Pancreas (tissue), 10 donors: ENCODE measurements at regions not wholly inside any gene's neighbourhood (a gene's known extent, or its start where the extent isn't known, plus 50 kb on each side); places are given as distances from the start of the nearest gene placed in this dataset.

Experiments
- ATAC-seq, 4 donors: fragments of 200-7000 bp; cut with Tn5 transposase; one replicate each; pipeline versions ENCODE4 v1.8.0 to v1.9.1; 2020; ENCODE audit warnings: mild to moderate bottlenecking in 4 of 4, moderate library complexity in 4 of 4
- DNase-seq, 6 donors: peaks; one replicate each; pipeline ENCODE4 v3.0.0-alpha.2; 2020
- FAIRE-seq: peaks from 2 replicates; lab custom pipeline; 2012; peaks lifted over from hg19 to GRCh38; lab: Jason Lieb, UNC
- H3K27ac ChIP-seq, 4 donors: fragments of 200-600 bp; sonication (generic); 1 replicate in 3 of 4; 2 replicates in 1 of 4; pipeline versions ENCODE4 v1.5.0 to v1.8.0; 2020
- H3K27me3 ChIP-seq, 4 donors: fragments of 200-600 bp; one replicate each; pipeline ENCODE4 v1.8.0; 2021
- H3K36me3 ChIP-seq, 3 donors: fragments of 200-600 bp; sonication (generic) in 1 of 3; one replicate each; pipeline versions ENCODE4 v1.5.0 to v1.8.0; 2020 to 2021
- H3K4me1 ChIP-seq, 3 donors: fragments of 200-600 bp; one replicate each; pipeline ENCODE4 v1.8.0; 2021
- H3K4me3 ChIP-seq, 4 donors: fragments of 200-600 bp; sonication (generic) in 2 of 4; one replicate each; pipeline versions ENCODE4 v1.5.0 to v1.8.0; 2020 to 2021
- H3K9me3 ChIP-seq, 4 donors: fragments of 200-600 bp; one replicate each; pipeline ENCODE4 v1.8.0; 2021
- WGBS, 2 donors: extraction: QIAGEN DNeasy Blood & Tissue Kit; methylation state at CpG; one replicate each; pipeline ENCODE4 v1.1.7; 2013; 5-methylcytosine and 5-hydroxymethylcytosine counted together
- intact Hi-C, 3 donors: fragments of 100-400 bp; cut with DNase I; formaldehyde crosslinking; loops; one replicate each; pipeline versions ENCODE4 v1.11.1 to v1.14.2; 2022
- TF ChIP-seq, protein P1 (sequence below), 4 donors: fragments of 200-600 bp; sonication (generic) in 3 of 4; IDR thresholded peaks; one replicate each; pipeline versions ENCODE4 v1.5.0 to v1.8.0; 2021; ENCODE audit warnings: antibody characterized with exemption in 4 of 4
- donor health status: healthy with polysubstance abuse.
- donor health status: DM: no; HTN: no; CAD: no; lungs with moderate emphysema.
- donor health status: DM: no; HTN: no; CAD: no.
- donor health status: control.
- donor health status: control.
- donor health status: Bipolar disorder and iron deficiency.
- donor health status: DM: yes; HTN: yes; CAD: no.
- donor health status: DM: no; HTN: no; CAD: no.
- donor health status: DM: no; HTN: no; CAD: no.
- donor health status: DM: yes; HTN: yes; CAD: no.

DNA sequence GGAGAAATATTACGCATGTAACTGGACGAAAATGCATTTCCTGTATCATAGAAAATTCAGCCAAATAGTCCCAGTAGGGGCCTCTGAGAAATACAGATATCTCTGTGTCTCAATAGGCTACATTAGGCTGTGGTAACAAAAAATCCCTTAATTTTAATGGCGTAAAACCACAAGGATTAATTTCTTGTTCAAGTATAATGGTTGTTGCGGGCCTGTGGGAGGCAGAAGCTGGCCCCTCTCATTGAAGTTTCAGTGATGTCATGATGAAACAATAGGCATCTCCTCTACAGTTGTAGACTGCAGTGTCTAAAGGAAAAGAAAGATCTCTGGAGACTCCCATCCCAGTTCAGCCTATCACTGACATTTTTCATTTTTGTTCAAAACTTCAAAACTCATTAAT lies 1625.6 kb upstream of the C9orf72 start:
- no peak for FAIRE-seq
- H3K27ac ChIP-seq: no peak overlapping the region
- 59 to 80% methylated on average over 4 of the region's 4 CpGs for WGBS, 2 donors
- no peak for ATAC-seq
- TF ChIP-seq, protein P1, sequence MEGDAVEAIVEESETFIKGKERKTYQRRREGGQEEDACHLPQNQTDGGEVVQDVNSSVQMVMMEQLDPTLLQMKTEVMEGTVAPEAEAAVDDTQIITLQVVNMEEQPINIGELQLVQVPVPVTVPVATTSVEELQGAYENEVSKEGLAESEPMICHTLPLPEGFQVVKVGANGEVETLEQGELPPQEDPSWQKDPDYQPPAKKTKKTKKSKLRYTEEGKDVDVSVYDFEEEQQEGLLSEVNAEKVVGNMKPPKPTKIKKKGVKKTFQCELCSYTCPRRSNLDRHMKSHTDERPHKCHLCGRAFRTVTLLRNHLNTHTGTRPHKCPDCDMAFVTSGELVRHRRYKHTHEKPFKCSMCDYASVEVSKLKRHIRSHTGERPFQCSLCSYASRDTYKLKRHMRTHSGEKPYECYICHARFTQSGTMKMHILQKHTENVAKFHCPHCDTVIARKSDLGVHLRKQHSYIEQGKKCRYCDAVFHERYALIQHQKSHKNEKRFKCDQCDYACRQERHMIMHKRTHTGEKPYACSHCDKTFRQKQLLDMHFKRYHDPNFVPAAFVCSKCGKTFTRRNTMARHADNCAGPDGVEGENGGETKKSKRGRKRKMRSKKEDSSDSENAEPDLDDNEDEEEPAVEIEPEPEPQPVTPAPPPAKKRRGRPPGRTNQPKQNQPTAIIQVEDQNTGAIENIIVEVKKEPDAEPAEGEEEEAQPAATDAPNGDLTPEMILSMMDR (IDR thresholded peaks at IDR 0.05): no peak
- intact Hi-C loops: no loop called here
- H3K9me3 ChIP-seq: no peaks in the 10 kb centered on the region
- H3K4me3 ChIP-seq: no peak overlapping the region
- DNase-seq: no peak
- no peaks in the 10 kb centered on the region for H3K27me3 ChIP-seq
- no peaks in the 10 kb centered on the region for H3K36me3 ChIP-seq
- no peaks in the 10 kb centered on the region for H3K4me1 ChIP-seq

DNA sequence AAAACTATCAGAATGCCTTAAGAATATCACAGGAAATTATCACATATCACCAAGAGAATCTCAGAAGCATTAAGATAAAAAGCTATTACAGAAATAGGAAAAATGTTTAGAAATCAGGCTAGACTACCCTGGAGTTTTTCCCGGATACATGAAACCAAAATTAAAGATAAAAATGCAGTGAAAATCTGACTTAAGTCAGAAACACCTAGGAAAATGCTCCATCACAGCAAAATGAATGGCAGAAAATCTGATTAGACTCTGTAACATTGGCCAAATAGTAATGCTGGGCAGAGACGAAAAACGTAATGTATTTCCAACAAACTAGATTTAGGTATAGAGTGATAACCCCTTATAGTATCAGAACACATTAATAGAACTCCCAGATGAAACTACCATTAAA lies 1626.7 kb upstream of the C9orf72 start:
- intact Hi-C loops: no loop called here
- Histone ChIP-seq H3K4me1 (no peaks in the 10 kb centered on the region), H3K27ac (no peak overlapping the region), H3K4me3 (no peak overlapping the region), H3K9me3 (no peaks in the 10 kb centered on the region), H3K36me3 (no peaks in the 10 kb centered on the region), H3K27me3 (no peaks in the 10 kb centered on the region)
- TF ChIP-seq, protein P1 (IDR thresholded peaks at IDR 0.05): no peak
- DNase-seq (no peak), FAIRE-seq (no peak), ATAC-seq (no peak)
- WGBS, 2 donors: 48 to 64% methylated on average over 3 of the region's 3 CpGs

DNA sequence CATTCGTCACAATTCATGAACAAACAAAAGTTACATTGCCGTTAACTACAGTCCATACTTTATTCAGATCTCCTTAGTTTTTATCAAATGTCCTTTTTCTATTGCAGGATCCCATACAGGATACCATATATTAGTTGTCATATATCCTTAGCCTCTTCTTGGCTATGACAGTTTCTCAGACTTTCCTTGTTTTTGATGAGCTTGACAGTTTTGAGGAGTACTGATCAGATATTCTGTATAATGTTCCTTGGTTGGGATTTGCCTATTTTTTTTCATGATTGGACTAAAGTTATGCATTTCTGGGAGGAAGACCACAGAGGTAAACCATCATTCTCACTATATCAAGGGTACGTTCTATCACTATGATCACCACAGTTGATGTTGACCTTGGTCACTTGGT lies 1627.4 kb upstream of the C9orf72 start:
- TF ChIP-seq, protein P1 (IDR thresholded peaks at IDR 0.05): no peak
- H3K27me3 ChIP-seq: no peaks in the 10 kb centered on the region
- H3K9me3 ChIP-seq: no peaks in the 10 kb centered on the region
- no peak for DNase-seq
- no peak for FAIRE-seq
- WGBS, 2 donors: 58 to 71% methylated on average over 3 of the region's 3 CpGs
- no peak for ATAC-seq
- H3K4me1 ChIP-seq: no peaks in the 10 kb centered on the region
- no peak overlapping the region for H3K4me3 ChIP-seq
- no peak overlapping the region for H3K27ac ChIP-seq
- no peaks in the 10 kb centered on the region for H3K36me3 ChIP-seq
- intact Hi-C loops: no loop called here

DNA sequence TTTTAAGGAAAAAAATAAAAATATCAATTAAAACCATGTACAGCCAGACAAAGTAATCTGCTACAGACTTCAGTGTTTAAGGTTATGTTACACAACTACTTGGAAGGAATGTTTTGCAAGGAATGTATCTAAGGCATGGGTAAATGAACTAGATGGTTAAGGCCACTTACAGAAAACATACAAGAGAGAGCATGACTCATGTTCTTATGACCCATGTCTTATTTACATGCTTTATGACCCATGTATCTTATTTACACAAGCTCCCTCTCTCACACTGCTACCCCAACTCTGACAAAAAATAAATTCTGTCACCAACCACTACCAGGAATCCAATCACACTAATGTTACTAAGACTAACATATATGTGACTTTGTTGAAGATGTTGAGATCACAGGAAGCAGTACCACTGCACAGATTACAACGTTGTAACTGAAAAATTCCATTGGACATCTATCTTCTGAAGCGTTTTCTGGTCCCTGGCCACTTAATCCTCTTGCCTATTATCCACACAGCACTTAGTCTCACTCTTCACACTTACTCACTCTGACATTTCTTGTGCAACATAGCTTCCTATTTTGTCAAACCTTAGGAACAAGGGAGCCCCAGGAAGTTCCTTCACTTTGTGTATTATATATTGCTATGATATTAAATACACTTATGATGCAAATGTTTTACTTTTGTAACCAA lies 1630.1 kb upstream of the C9orf72 start:
- intact Hi-C loops: no loop called here
- FAIRE-seq (no peak), DNase-seq (no peak), ATAC-seq (no peak)
- Histone ChIP-seq H3K4me3 (no peak overlapping the region), H3K4me1 (no peaks in the 10 kb centered on the region), H3K27ac (no peak overlapping the region), H3K27me3 (no peaks in the 10 kb centered on the region), H3K9me3 (no peaks in the 10 kb centered on the region), H3K36me3 (no peaks in the 10 kb centered on the region)
- TF ChIP-seq, protein P1 (IDR thresholded peaks at IDR 0.05): no peak
- WGBS, 2 donors: 28 to 39% methylated on average over 2 of the region's 2 CpGs

DNA sequence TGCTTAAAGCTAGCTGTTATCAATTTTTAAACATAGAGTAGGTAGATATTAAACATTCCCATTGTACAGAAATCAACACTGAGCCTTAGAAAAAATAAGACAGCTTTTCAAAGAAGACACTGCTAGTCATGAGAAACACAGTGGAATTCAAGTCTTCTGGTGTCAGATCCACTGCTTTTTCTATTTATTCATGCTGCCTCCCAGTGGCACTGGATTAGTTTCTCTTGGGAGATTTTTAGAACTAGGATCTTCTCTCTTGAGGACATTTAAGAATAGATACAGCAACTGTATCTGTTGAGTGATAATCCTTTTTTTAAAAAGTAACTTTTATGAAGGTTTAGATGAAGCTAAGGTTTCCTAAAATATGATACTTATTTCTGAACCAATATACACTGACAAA lies 1635.4 kb upstream of the C9orf72 start:
- Histone ChIP-seq H3K9me3 (no peaks in the 10 kb centered on the region), H3K27ac (no peak overlapping the region), H3K36me3 (no peaks in the 10 kb centered on the region), H3K4me3 (no peak overlapping the region), H3K4me1 (peaks cover 0 to 11% (median 0%) of the 10 kb centered on the region in 3 donors), H3K27me3 (no peaks in the 10 kb centered on the region)
- intact Hi-C loops: no loop called here
- no peak for FAIRE-seq
- TF ChIP-seq, protein P1 (IDR thresholded peaks at IDR 0.05): no peak
- DNase-seq: no peak
- no peak for ATAC-seq
